GM21367 (cell line): ENCODE measurements at regions not wholly inside any gene's neighbourhood (a gene's known extent, or its start where the extent isn't known, plus 50 kb on each side); places are given as distances from the start of the nearest gene placed in this dataset.

ENCODE experiments used
- ATAC-seq: cut with Tn5 transposase; IDR thresholded peaks from one replicate; pipeline ENCODE4 v1.9.1; 2021; ENCODE audit not compliant: unreplicated experiment

DNA sequence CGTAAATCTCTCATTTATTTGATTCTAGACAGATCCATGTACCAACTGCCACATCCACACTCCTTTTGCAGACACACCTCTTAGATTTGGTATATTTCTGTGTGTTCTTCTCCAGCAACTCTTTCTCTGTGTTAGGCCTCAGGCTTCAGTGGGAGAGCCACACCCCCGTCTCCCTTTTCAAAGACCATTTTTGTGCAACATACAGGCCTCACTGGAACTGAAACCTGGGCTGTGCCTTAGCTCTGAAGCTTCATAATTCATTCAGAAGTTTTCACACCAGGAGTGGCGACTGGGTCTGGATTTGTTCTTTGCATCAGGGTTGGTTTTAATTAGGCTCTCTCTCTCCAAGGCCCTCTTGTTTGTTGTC is 170.2 kb downstream of the THBS2 start:
- ATAC-seq, result no peak

DNA sequence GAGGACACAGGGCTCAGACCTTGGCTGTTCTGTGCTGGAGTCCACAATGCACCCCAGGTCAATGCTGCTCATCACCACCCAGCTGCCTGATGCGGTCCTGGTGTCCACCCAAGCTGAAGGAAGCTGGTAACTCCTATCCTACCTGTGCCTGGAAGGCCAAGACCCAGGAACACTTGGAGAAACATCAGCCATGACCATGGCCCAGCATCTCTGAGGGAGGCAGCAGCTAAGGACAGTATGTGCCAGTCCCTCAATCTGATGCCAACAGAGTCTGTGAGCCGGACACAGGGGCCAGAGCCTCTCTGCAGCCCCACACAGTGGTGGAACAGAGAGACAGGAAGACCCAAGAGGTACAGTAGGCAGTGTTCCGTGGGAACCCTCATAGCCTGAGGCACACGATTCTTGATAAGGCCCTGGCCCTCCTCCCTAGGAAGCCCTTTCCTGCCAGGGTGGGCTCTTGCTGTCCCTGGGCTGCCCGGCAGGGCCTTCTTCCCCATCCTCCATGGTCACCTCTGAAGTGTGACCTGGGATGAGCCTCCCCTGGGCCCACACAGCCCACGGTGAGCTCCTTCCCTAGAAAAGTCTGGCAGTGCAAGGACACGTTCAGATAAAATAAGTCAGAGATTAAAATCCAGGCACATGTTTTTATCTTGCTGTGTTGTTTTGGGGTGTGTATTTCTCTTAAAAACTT is 170.7 kb downstream of the THBS2 start:
- no peak for ATAC-seq

DNA sequence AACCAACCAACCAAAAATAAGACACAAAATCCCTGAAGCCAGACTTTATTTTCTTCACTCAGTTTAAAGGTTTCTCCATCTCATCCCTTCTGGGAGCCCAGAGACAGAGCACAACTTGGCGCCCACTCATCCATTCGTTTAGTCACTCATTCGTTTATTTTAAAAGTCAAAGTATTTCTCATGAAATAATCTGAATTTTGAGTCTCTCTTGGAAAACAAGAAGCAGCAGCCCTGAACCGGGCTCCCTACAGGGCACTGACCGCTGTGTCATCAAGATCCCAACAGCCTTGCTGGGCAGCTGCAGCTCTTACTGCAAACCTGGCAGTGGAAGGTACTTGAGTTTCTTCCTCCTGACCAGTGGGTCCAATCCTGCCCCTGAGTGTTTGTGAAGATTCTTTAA is 171.6 kb downstream of the THBS2 start:
- no peak for ATAC-seq

DNA sequence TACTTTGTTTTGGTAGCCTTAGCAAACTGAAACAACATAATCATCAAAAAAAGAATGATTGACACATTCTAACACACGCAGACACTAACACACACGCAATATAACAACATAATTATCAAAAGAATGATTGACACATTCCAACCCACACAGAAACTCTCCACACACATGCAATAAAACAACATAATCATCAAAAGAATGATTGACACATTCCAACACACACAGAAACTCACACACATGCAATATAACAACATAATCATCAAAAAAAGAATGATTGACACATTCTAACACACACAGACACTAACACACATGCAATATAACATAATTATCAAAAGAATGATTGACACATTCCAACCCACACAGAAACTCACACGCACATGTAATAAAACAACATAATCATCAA is 172.4 kb downstream of the THBS2 start:
- ATAC-seq, result no peak

DNA sequence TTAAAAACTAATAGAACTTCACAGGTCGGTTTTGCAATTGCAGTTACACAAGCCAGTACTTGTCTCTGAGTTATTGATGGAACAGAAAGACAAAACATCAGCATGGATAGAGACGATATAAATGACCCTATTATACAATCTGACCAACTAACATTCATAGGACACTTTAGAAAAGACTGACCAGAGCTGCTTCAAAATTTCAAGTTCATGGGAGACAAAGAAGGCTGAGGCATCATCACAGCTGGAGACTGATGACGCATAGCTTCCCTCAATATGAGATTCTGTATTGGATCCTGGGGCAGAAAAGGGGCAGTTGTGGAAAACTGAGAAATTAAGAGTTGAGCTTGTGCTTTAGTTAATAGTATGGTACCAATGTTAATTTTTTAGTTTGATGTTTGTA is 174.0 kb downstream of the THBS2 start:
- no peak for ATAC-seq

DNA sequence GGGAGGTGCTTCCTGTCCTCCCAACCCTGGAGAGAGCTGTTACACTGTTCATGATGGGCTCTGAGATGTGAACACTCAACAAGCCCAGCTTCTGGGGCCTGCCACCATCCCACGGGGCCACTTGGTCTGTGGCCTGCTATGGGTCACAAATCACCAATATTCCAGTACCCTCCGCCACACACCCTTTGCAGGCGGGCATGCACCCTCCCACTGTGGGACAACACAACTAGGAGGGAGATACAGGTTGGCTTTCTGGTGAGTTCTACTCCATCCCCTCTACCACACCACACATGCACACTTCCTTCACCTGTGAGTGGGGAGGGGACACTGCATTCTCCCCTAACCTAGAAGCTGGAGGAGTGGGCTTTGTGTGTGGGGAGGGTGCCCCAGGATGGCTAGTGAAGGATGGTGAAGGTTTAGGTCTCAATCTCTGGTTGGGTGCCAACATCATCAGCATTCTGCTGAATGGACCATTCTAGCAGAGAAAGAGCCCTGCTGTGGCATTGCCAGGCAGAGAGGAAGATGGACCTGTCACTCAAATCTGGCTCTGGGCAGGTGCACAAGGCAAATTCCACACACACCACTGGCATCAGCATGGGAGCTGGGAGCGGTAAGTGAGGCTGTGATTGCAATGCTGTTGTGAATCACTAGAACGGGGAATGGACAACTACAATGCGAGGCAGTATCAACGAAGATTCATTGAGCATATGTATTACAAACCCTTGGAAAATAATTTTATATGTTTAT is 175.1 kb downstream of the THBS2 start:
- ATAC-seq, result no peak

DNA sequence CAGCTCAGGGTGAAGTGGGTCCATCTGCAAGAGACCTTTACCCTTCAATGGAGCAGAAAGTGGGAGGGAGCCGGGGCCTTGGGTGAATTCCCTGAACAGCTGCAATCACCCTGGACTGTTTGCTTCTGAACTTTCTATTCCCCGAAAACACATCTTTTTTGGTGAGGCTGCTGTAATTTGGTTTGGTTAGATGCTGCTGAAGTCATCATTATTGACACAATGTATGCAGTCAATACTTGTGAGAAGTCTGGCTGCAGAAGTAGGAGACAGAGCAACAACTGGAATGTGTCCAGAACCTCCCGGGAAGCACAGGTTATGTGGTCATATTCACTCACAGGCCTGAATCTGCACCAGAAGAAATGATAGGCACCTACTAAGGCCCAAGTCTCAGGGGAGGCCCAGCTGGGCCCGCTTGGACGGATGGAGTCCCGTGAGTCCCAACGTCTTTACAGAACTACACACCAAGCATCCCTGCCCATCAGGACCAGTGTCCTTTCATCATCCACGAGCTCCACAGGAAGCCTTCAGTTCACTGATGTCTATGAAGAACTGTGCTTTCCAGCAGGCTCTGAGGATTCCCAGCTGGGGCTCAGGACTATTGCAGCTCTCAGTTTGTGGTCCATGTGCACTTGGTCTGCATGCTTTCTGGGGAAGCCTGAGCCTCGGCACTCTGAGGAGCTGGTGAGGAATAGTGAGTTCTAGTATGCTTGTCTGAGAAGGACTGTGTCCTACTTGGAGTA is 177.6 kb downstream of the THBS2 start:
- no peak for ATAC-seq

DNA sequence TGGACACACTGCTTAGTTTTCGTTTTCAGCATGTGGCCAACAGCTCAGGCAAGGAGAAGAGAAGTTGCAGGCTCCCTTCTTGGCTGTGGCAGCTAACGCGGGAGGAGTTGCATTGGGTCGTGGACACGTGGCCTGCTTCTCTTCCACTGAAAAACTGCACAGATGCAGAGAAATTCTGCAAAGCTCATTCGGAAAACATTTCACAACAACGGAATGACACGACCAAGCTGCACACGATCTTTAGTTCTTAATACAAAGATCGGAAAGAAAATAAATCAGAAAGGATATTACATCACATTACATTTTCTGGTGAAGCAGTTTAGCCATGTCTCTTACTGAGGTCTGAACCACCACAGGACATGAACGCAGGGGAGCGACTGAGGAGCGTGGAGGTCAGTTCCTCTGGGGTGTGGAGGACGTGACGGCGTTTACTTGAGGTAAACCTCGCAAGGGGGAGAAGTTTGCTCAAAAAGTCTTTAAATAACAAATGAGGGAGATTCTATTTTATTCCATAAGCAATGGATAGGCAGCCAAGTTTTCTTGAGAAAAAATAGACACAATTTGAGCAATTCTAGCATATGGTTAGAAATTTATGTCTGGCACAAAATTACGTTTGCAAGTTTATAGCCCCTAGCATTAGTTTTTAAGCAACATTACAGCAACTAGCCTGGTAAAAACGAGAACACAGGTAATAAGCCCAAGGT is 178.3 kb downstream of the THBS2 start:
- ATAC-seq, result no peak

DNA sequence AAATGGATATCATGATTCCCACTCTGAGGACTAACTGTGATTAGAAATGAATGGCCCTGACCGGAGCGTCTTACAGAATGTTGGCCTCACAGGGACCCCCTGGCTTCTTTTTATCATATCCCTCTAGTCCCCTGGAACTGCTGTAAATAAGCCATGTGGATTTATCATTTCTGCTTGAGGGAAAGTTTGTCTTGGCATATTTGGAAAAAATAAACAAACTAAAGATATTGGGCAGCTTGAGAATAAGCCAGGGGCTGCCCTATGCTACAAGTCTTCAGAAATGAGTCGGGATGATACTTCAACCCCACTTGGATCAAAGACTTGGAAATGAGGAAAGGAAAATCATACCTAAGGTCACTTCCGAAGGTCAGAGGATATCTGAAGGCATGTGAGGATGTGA is 179.1 kb downstream of the THBS2 start:
- no peak for ATAC-seq

DNA sequence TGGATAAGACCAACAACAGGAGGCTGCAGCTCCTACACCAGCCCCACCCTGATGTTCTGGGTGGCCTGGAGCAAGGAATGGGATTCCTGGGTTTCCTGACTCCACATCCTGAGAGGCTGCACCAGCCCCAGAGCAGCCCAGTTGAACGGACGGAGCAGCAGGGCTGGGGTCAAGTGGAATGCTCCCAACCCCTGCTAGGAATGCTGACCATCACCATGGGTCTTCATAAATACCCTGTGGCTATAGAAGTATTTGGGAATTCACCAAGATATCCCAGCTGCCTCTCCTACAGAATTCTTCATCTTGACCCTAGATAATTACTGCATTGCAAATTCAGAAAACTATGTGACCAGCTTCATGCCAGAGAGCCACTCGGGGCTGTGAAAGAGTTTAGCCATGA is 180.3 kb downstream of the THBS2 start:
- ATAC-seq, result no peak

DNA sequence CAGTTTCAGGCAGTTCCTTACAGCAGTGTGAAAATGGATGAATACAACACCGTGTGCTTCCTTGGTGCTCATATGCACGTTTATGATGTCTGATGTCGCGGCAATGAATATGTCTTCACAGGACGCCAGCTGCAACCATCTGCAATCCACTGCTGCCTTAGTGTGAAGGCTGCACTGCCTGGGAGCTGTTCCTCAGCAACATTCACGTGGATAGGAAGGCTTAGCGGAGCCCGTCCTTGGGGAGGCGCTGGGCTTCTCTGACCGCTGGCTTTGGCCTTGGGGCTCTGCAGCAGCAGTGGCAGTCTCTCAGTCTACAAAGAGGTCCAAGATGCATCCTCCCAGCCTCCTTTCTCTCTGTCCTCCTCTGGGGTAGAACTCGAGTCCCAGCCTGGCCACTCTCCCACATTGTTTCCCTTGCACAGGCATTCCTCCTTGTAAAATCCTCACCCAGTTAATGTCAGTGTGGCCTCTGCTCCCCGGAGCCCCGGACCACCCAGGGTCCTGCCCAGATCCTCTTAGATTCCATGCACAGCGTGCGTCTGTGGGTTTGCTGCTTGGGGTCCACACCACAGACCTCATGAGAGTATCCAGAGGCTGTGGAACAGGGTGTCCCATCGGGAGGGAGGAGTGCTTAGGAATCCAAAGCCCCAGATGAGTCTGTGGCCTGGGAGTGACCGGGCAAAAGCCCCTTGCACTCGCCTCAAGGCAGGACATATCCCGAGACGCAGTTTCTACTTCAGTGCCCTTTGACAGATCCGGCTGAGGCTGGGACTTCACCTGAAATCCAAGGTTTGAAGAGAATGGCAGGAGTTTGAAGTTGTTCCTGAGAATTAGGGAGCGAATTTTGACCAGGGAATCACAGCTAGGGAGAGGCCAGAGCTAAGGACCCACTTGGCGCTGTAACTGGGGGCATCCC is 181.3 kb downstream of the THBS2 start:
- no peak for ATAC-seq

DNA sequence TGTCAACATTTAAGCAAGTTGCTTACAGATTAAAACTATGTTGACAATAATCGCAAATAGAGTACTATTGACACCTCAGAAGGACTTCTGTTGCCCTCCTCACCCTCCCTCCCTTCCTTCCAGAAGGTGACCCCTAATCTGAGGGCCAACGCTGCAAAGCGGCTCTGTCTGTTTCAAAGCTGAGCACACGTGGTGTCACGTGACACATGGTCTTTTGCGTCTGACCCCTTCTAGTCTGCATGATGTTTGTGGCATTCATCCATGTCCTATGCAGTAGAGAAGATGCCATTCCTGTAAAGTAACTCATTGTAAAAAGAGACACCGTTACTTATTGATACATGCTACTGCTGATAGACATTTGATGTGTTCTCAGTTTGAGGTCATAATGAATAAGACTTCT is 182.3 kb downstream of the THBS2 start:
- no peak for ATAC-seq

DNA sequence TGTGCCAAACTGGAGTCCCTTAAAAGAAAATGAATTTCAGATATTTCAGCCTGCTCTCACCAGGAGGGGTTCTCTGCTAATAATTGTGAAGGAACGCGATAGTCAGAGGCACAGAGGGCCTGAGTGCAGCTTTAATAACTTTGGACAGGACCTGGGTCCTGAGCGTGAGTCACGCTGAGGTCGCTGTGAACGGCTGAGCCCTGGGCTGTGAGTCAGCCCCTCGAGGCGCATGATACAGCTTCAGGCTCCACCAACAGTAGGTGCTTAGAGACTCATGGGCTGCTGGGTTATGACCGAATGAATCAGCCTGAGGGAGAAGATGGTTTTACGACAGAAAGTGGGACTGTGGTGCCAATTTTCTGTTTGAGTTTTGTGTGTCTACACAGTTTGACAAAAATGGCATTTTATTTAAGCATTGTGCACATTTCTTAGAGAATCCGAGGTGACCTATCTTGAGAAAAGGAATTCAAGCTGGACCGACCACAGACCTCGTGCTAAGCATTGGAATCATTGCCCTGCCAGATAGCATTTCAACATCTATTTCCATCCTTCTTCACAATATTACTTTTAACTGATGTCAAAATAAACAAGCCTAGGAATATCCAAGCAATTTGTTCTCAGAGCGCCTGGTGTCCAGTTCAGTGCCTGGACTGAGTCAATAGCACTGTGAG is 183.0 kb downstream of the THBS2 start:
- ATAC-seq, result no peak

DNA sequence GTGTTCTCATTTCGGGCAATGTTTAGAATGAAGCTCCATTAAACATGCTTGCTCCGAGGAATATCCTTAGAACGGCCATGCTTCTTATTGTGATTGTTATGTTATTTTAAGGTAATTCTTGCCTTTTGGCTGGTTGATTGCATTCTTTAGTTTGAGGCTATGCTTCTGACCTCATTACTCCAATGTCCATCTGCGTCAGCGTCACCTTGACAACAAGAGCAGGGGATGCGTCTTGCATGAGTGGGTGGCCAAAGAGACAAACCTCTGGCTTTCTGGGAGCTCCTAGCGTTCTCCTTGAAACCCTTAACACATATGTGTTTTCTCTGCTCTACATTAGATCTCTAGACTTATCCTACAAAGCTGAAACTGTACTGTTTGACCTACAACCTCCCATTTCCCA is 184.3 kb downstream of the THBS2 start:
- ATAC-seq, result no peak

DNA sequence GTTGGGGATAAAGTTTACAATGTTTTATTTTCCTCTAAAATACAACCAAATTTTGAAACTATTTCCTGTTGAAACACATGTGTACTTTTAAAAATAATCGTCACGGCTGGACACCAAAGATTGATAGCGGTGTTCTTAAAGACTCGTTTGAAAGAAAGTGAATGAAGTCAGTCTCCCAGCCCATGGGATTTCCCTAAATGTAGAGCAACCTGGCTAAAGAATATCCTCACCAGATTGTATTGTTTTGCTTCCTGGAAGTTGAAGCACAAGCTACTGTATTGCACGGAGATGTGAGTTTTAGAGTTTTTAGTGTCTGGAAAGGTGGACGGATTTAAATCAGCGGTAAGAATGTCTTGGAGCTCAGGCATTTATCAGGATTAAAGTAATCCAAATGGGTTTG is 189.5 kb downstream of the THBS2 start:
- no peak for ATAC-seq

DNA sequence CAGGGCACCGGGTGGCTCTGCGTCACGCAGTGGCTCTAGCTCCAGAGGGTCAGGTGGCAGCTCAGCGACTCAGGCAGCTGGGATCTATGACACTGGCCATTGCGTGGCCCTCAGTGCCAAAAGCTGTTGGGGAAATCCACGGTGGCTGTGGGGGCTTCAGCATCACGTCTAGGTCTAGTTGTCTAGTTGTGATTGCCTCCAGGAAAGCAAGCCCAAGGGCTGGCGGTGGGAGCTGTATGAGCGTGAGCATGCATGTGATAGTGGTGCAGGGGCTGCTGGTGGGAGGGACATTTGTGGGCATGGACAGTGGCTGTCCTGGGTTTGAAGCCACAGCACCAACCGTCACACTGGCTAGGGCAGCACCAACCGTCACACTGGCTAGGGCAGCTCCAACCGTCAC is 191.4 kb downstream of the THBS2 start:
- no peak for ATAC-seq

DNA sequence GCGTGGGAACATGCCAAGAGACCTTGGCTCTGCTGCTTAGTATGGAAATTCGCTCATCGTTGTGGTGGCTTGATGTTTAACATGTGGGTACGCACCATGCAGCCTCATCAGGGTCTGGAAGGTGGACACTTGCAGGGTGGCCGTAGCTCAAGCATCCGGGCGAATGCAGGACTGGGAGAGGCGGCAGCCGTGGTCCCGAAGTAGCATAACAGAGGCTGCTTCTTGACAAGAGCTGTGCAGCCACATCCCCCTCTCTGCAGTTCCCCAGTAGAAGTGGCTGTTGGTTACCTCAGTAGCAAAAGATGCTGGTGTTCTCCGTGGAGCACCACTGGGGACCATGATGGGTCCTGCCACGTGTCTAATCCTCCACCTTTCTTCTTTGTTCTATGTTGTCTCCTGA is 195.0 kb downstream of the THBS2 start:
- ATAC-seq, result no peak

DNA sequence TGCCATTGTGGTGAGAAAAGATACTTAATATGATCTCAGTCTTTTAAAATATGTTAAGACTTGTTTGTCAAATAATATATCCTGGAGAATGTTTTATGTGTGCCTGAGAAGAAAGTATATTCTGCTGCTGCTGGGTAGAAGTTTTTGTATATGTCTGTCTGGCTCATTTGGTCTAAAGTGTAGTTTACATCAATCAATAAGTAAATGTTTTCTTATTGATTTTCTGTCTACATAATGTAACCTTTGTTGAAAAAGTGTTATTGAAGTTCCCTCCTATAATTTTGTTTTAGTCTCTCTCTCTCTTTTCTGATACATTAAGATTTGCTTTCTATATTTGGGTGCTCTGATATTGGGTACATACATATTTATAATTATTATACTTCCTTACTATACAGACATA is 201.2 kb downstream of the THBS2 start:
- ATAC-seq, result no peak

DNA sequence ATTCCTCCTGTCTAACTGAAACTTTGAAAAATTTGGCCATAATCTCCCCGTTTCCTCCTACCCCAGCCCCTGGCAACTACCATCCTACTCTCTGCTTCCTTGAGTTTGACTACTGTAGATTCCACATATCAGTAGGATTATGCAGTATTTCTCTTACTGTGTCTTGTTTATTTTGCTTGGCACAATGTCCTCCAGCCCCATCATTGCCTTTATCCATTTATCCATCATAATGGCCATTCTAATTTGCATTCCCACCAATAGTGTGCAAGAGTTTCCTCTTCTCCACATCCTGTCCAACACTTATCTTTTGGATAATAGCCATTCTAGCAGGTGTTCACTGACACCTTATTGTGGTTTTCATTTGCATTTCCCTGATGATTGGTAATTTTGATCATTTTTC is 202.3 kb downstream of the THBS2 start:
- ATAC-seq, result no peak

DNA sequence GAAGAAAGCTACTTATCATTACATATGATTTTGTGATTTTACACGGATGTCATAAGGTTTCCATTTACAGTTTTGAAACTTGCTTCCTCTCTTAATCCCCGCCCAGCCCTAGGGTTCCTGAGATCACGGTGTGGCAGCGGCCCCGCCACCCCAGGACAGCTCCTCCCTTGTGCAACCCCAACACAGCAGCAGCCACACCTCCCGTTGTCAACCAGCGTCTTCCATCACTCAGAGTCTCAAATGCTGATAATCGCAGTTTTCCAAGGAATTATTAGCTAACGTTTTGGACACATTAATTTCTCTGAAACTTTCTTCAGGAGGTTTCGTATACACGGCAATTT is 204.8 kb downstream of the THBS2 start:
- ATAC-seq, result no peak
